ENCODE measurements at regions not wholly inside any gene's neighbourhood (a gene's known extent, or its start where the extent isn't known, plus 50 kb on each side); places are given as distances from the start of the nearest gene placed in this dataset.

- TF ChIP-seq CTCF (IDR thresholded peaks at IDR 0.05; ENCODE audit: extremely low read depth, missing control alignments): no peak
Measured at GRCh38 chr12:132416121-132416673, 73.8 kb upstream of the FBRSL1 start.

GRCh38 chr12:132415327-132416120, 74.4 kb upstream of the FBRSL1 start:
- no peak for TF ChIP-seq CTCF (IDR thresholded peaks at IDR 0.05; ENCODE audit: extremely low read depth, missing control alignments)
- no peak for DNase-seq (ENCODE audit: low spot score)

More at GRCh38 chr12:132416121-132416673, 73.8 kb upstream of the FBRSL1 start:
- DNase-seq (ENCODE audit: low spot score): no peak

- peak; percentile 95 for DNase-seq (ENCODE audit: low spot score)
- peak; percentile 86 for TF ChIP-seq CTCF (IDR thresholded peaks at IDR 0.05; ENCODE audit: extremely low read depth, missing control alignments)
Measured at GRCh38 chr12:132414634-132415326, 75.2 kb upstream of the FBRSL1 start.

- peak; percentile 68 for DNase-seq (ENCODE audit: low spot score)
Measured at GRCh38 chr12:132413931-132414588, 75.9 kb upstream of the FBRSL1 start.

GRCh38 chr12:132411457-132411856, 78.5 kb upstream of the FBRSL1 start:
- no peak for TF ChIP-seq CTCF (IDR thresholded peaks at IDR 0.05; ENCODE audit: extremely low read depth, missing control alignments)
- no peak for DNase-seq (ENCODE audit: low spot score)

More at GRCh38 chr12:132413931-132414588, 75.9 kb upstream of the FBRSL1 start:
- peak; percentile 53 for TF ChIP-seq CTCF (IDR thresholded peaks at IDR 0.05; ENCODE audit: extremely low read depth, missing control alignments)

- DNase-seq (ENCODE audit: low spot score): no peak
- no peak for TF ChIP-seq CTCF (IDR thresholded peaks at IDR 0.05; ENCODE audit: extremely low read depth, missing control alignments)
Measured at GRCh38 chr12:132410849-132411248, 79.1 kb upstream of the FBRSL1 start.

Data from GM20000 (cell line).